H1 (cell line): ENCODE measurements at regions not wholly inside any gene's neighbourhood (a gene's known extent, or its start where the extent isn't known, plus 50 kb on each side); places are given as distances from the start of the nearest gene placed in this dataset.

Experiments used
- GABPA ChIP-seq: IDR thresholded peaks from 2 replicates; pipeline ENCODE4 v1.6.1; 2011; ENCODE audit warnings: mild to moderate bottlenecking, low read length, moderate library complexity, borderline replicate concordance; ENCODE audit not compliant: insufficient read depth
- HDAC2 ChIP-seq, 2 experiments: fragments of 300-600 bp in 1 of 2; sonication (generic) in 1 of 2; IDR thresholded peaks; 2 replicates each; pipeline ENCODE4 v1.6.1; 2011 to 2012; ENCODE audit warnings: low read depth in 2 of 2, low read length in 2 of 2, mild to moderate bottlenecking in 2 of 2, moderate library complexity in 2 of 2, borderline replicate concordance in 1 of 2, inconsistent platforms in 1 of 2
- JUN ChIP-seq: IDR thresholded peaks from 2 replicates; pipeline ENCODE4 v1.6.1; 2011; ENCODE audit warnings: low read depth, mild to moderate bottlenecking, improper control_type of control experiment, low read length
- KDM5A ChIP-seq: fragments of 200-600 bp; IDR thresholded peaks from 2 replicates; pipeline ENCODE4 v1.7.1; 2012; ENCODE audit warnings: mild to moderate bottlenecking, low read length, inconsistent platforms, mixed read lengths
- SAP30 ChIP-seq: fragments of 300-600 bp; sonication (generic); IDR thresholded peaks from 2 replicates; pipeline ENCODE4 v1.7.1; 2012; ENCODE audit warnings: low read length, moderate library complexity, mild to moderate bottlenecking, inconsistent platforms; ENCODE audit not compliant: insufficient read depth, insufficient replicate concordance
- SIN3A ChIP-seq, 2 experiments: IDR thresholded peaks in 1 of 2; conservative IDR thresholded peaks in 1 of 2; 2 replicates each; pipeline ENCODE4 v1.6.1; 2011 to 2012; ENCODE audit warnings: low read length in 2 of 2, improper control_type of control experiment in 1 of 2, low read depth in 1 of 2, mild to moderate bottlenecking in 1 of 2

- TF ChIP-seq SAP30 (no peak), JUN (no peak), KDM5A (no peak), SIN3A (conservative IDR thresholded peaks at IDR 0.05 in 1 of 2, IDR thresholded peaks at IDR 0.05 in 1 of 2; ENCODE audit: low read depth in 1 of 2, low read length in 2 of 2) (no peak), GABPA (no peak), HDAC2 (IDR thresholded peaks at IDR 0.05; ENCODE audit: borderline replicate concordance in 1 of 2, low read depth in 2 of 2, low read length in 2 of 2) (no peak)
Observed at GRCh38 chr13:58852076-58852475, 1220.5 kb downstream of the PCDH17 start (continued).
